IMR-90 (cell line): ENCODE measurements at regions not wholly inside any gene's neighbourhood (a gene's known extent, or its start where the extent isn't known, plus 50 kb on each side); places are given as distances from the start of the nearest gene placed in this dataset.

Source experiments
- ATAC-seq: fragments of 200-7000 bp; cut with Tn5 transposase; 2 replicates; pipeline ENCODE4 v1.9.1; 2020; ENCODE audit warnings: low read depth, mild to moderate bottlenecking, moderate library complexity
- BruUV-seq: library from RNA; stranded (reverse); fragments of 400-500 nt; replicated peaks from 2 replicates; lab custom pipeline; 2021; lab: Mats Ljungman, UMichigan
- CTCF ChIA-PET: fragments of 300-600 bp; formaldehyde crosslinking; extraction: SDS; loops from one replicate; lab custom pipeline; 2021; ENCODE audit warnings: antibody characterized with exemption; lab: Yijun Ruan, JAX
- POLR2A ChIA-PET: fragments of 300-600 bp; sonication (Branson Sonifier 250); formaldehyde crosslinking; loops from one replicate; lab custom pipeline; 2022; ENCODE audit warnings: antibody characterized with exemption; ENCODE audit not compliant: unreplicated experiment; lab: Charles Lee
- DNase-seq: peaks from one replicate; pipeline ENCODE4 v3.0.0; 2013
- H2AFZ ChIP-seq: replicated peaks from 2 replicates; pipeline ENCODE3; 2013; ENCODE audit warnings: low read length, mild to moderate bottlenecking; ENCODE audit not compliant: poor library complexity
- H2AK5ac ChIP-seq: 2 replicates; pipeline ENCODE4 v1.6.1; 2013; ENCODE audit warnings: low read depth, low read length, inconsistent platforms
- H2AK9ac ChIP-seq: replicated peaks from 2 replicates; pipeline ENCODE3; 2013; ENCODE audit warnings: mild to moderate bottlenecking, low read depth, low read length, moderate library complexity; ENCODE audit not compliant: poor library complexity
- H2BK120ac ChIP-seq: 2 replicates; pipeline ENCODE4 v1.6.1; 2013; ENCODE audit warnings: low read depth, low read length, inconsistent platforms
- H2BK15ac ChIP-seq: 3 replicates; pipeline ENCODE4 v1.6.1; 2013; ENCODE audit warnings: low read depth, low read length, inconsistent platforms
- H2BK20ac ChIP-seq: 2 replicates; pipeline ENCODE4 v1.6.1; 2013; ENCODE audit warnings: low read depth, mild to moderate bottlenecking, inconsistent platforms, low read length, moderate library complexity
- H2BK5ac ChIP-seq: 2 replicates; pipeline ENCODE4 v1.6.1; 2013; ENCODE audit warnings: mild to moderate bottlenecking, low read depth, low read length, inconsistent platforms; ENCODE audit not compliant: poor library complexity, severe bottlenecking
- H3K14ac ChIP-seq: replicated peaks from 2 replicates; pipeline ENCODE4 v1.6.1; 2013; ENCODE audit warnings: low read depth, low read length, inconsistent platforms
- H3K18ac ChIP-seq: 2 replicates; pipeline ENCODE4 v1.6.1; 2013; ENCODE audit warnings: low read depth, low read length, control low read depth
- H3K23ac ChIP-seq: 2 replicates; pipeline ENCODE4 v1.6.1; 2013; ENCODE audit warnings: low read depth, low read length, inconsistent platforms
- H3K27ac ChIP-seq: 2 replicates; pipeline ENCODE4 v1.5.1; 2013; ENCODE audit warnings: mild to moderate bottlenecking, control low read depth, low read length; ENCODE audit not compliant: insufficient read depth
- H3K27me3 ChIP-seq: 2 replicates; pipeline ENCODE4 v1.6.1; 2013; ENCODE audit warnings: low read length; ENCODE audit not compliant: control insufficient read depth, insufficient read depth
- H3K36me3 ChIP-seq: 2 replicates; pipeline ENCODE4 v1.6.1; 2013; ENCODE audit warnings: low read length, mixed read lengths; ENCODE audit not compliant: control insufficient read depth, insufficient read depth
- H3K4ac ChIP-seq: 2 replicates; pipeline ENCODE4 v1.6.1; 2013; ENCODE audit warnings: low read depth, low read length, inconsistent platforms
- H3K4me1 ChIP-seq: 2 replicates; pipeline ENCODE4 v1.6.1; 2013; ENCODE audit warnings: low read length, mixed read lengths; ENCODE audit not compliant: control insufficient read depth, insufficient read depth
- H3K4me2 ChIP-seq: 2 replicates; pipeline ENCODE4 v1.6.1; 2013; ENCODE audit warnings: low read depth, mild to moderate bottlenecking, control low read depth, low read length, moderate library complexity
- H3K4me3 ChIP-seq: 2 replicates; pipeline ENCODE4 v1.5.1; 2013; ENCODE audit warnings: low read depth, mild to moderate bottlenecking, control low read depth, low read length, moderate library complexity; ENCODE audit not compliant: insufficient read depth
- H3K56ac ChIP-seq: 2 replicates; pipeline ENCODE4 v1.6.1; 2013; ENCODE audit warnings: low read length, inconsistent platforms; ENCODE audit not compliant: insufficient read depth; ENCODE audit errors: extremely low read depth
- H3K79me1 ChIP-seq, 2 experiments: 2 replicates each; pipeline ENCODE4 v1.6.1; 2013; ENCODE audit warnings: low read length in 2 of 2, inconsistent platforms in 1 of 2, low read depth in 1 of 2
- H3K9ac ChIP-seq: 2 replicates; pipeline ENCODE4 v1.6.1; 2013; ENCODE audit warnings: low read depth, low read length, control low read depth
- H3K9me1 ChIP-seq: 2 replicates; pipeline ENCODE4 v1.6.1; 2013; ENCODE audit warnings: low read length, inconsistent platforms; ENCODE audit not compliant: insufficient read depth
- H3K9me3 ChIP-seq: 2 replicates; pipeline ENCODE4 v1.6.1; 2013; ENCODE audit warnings: low read length; ENCODE audit not compliant: control insufficient read depth, insufficient read depth
- H4K20me1 ChIP-seq: 2 replicates; pipeline ENCODE4 v1.6.1; 2013; ENCODE audit warnings: low read length, inconsistent platforms; ENCODE audit not compliant: insufficient read depth
- H4K5ac ChIP-seq: 2 replicates; pipeline ENCODE4 v1.6.1; 2013; ENCODE audit warnings: mild to moderate bottlenecking, low read depth, low read length, control low read depth
- H4K8ac ChIP-seq, 2 experiments: 2 replicates each; pipeline ENCODE4 v1.6.1; 2013; ENCODE audit warnings: low read depth in 2 of 2, low read length in 2 of 2, control low read depth in 1 of 2, inconsistent platforms in 1 of 2
- H4K91ac ChIP-seq: 2 replicates; pipeline ENCODE4 v1.6.1; 2013; ENCODE audit warnings: low read depth, low read length, inconsistent platforms; ENCODE audit not compliant: insufficient read depth
- BHLHE40 ChIP-seq: fragments of 150-350 bp; IDR thresholded peaks from 2 replicates; pipeline ENCODE4 v1.6.1; 2016; ENCODE audit warnings: mild to moderate bottlenecking, low read depth, low read length
- CEBPB ChIP-seq: IDR thresholded peaks from 2 replicates; pipeline ENCODE4 v1.6.1; 2012; ENCODE audit warnings: low read depth, low read length, improper control_type of control experiment
- CHD1 ChIP-seq: IDR thresholded peaks from 2 replicates; pipeline ENCODE4 v1.6.1; 2012; ENCODE audit warnings: low read depth, low read length, improper control_type of control experiment
- ELK1 ChIP-seq: fragments of 150-350 bp; IDR thresholded peaks from 2 replicates; pipeline ENCODE4 v1.6.1; 2016; ENCODE audit warnings: low read depth, mild to moderate bottlenecking, low read length, moderate library complexity, borderline replicate concordance
- FOS ChIP-seq: fragments of 150-350 bp; IDR thresholded peaks from 2 replicates; pipeline ENCODE4 v1.6.1; 2016; ENCODE audit warnings: low read depth, low read length
- MAFK ChIP-seq: IDR thresholded peaks from 2 replicates; pipeline ENCODE4 v1.6.1; 2012; ENCODE audit warnings: low read depth, low read length, improper control_type of control experiment
- MAZ ChIP-seq: IDR thresholded peaks from 2 replicates; pipeline ENCODE4 v1.6.1; 2012; ENCODE audit warnings: low read depth, mild to moderate bottlenecking, low read length, improper control_type of control experiment, moderate library complexity, borderline replicate concordance
- NFE2L2 ChIP-seq: fragments of 150-350 bp; IDR thresholded peaks from 2 replicates; pipeline ENCODE4 v1.6.1; 2016; ENCODE audit warnings: low read depth, mild to moderate bottlenecking, low read length
- POLR2A ChIP-seq: IDR thresholded peaks from 2 replicates; pipeline ENCODE4 v1.6.1; 2012; ENCODE audit warnings: mild to moderate bottlenecking, low read depth, low read length
- RCOR1 ChIP-seq: IDR thresholded peaks from 2 replicates; pipeline ENCODE4 v1.6.1; 2012; ENCODE audit warnings: mild to moderate bottlenecking, low read length, improper control_type of control experiment; ENCODE audit not compliant: insufficient replicate concordance
- RFX5 ChIP-seq: IDR thresholded peaks from 2 replicates; pipeline ENCODE4 v1.8.0; 2012; ENCODE audit warnings: low read depth, mild to moderate bottlenecking, low read length, moderate library complexity
- SMC3 ChIP-seq: fragments of 150-350 bp; IDR thresholded peaks from 2 replicates; pipeline ENCODE4 v1.6.1; 2016; ENCODE audit warnings: low read depth, mild to moderate bottlenecking, antibody characterized with exemption, low read length, moderate library complexity
- USF2 ChIP-seq: fragments of 150-350 bp; IDR thresholded peaks from 2 replicates; pipeline ENCODE4 v1.6.1; 2017; ENCODE audit warnings: mild to moderate bottlenecking, antibody characterized with exemption, low read length, low read depth
- WGBS, 2 experiments: methylation state at CpG; one replicate each; pipeline versions ENCODE4 v1.1.5 to v1.1.7; 2013; ENCODE audit warnings: missing lambda C conversion rate in 2 of 2; ENCODE audit not compliant: insufficient read length in 1 of 2; ENCODE audit errors: extremely low coverage in 2 of 2; 5-methylcytosine and 5-hydroxymethylcytosine counted together
- dilution Hi-C: fragments of 300-500 bp; cut with HindIII; formaldehyde crosslinking; loops from one replicate; pipeline ENCODE4 v1.14.3; 2018; ENCODE audit warnings: low sequenced_read_pairs; ENCODE audit not compliant: unreplicated experiment
- in situ Hi-C: fragments of 300-500 bp; cut with MboI; formaldehyde crosslinking; loops from 3 replicates; pipeline ENCODE4 v1.14.3; 2019; ENCODE audit warnings: low sequenced_read_pairs, inconsistent platforms, mixed read lengths
- intact Hi-C: fragments of 100-400 bp; cut with micrococcal nuclease; formaldehyde crosslinking; loops from 2 replicates; pipeline ENCODE4 v1.10.0; 2022
- TF ChIP-seq, protein P1 (sequence below): conservative IDR thresholded peaks from 2 replicates; pipeline ENCODE4 v1.5.1; 2012; ENCODE audit warnings: mild to moderate bottlenecking, low read depth, low read length, improper control_type of control experiment

- ChIA-PET CTCF (no interaction called here), POLR2A (no interaction called here)
- WGBS, 2 experiments: no CpG with 5 or more reads among the region's 1 CpG
Measured at GRCh38 chr18:64618390-64618789, 469.5 kb upstream of the LINC00305 start.

More at GRCh38 chr18:64618390-64618789, 469.5 kb upstream of the LINC00305 start:
- Histone ChIP-seq H2BK5ac (no peak overlapping the region), H2AFZ (no peak overlapping the region), H4K5ac (no peak overlapping the region), H4K20me1 (no peaks in the 10 kb centered on the region), H3K4me3 (no peak overlapping the region), H3K18ac (no peak overlapping the region), H3K36me3 (no peaks in the 10 kb centered on the region), H3K23ac (no peak overlapping the region), H3K4me1 (no peaks in the 10 kb centered on the region), H4K91ac (no peak overlapping the region), H3K56ac (no peak overlapping the region), H2BK120ac (no peak overlapping the region), H3K14ac (no peak overlapping the region), H4K8ac (no peak overlapping the region), H3K9me1 (no peaks in the 10 kb centered on the region), H2BK15ac (no peak overlapping the region), H3K9me3 (peaks cover 6% of the 10 kb centered on the region), H3K9ac (no peak overlapping the region), H3K27ac (no peak overlapping the region), H3K79me1 (no peaks in the 10 kb centered on the region), H2AK9ac (no peak overlapping the region), H3K4me2 (no peak overlapping the region), H3K27me3 (no peaks in the 10 kb centered on the region), H3K4ac (no peak overlapping the region), H2AK5ac (no peak overlapping the region), H2BK20ac (no peak overlapping the region)
- TF ChIP-seq NFE2L2 (no peak), MAZ (no peak), ELK1 (no peak), FOS (no peak), POLR2A (no peak), CEBPB (no peak), SMC3 (no peak), RCOR1 (no peak), CHD1 (no peak), MAFK (no peak), USF2 (no peak), RFX5 (no peak), BHLHE40 (no peak)
- TF ChIP-seq, protein P1, sequence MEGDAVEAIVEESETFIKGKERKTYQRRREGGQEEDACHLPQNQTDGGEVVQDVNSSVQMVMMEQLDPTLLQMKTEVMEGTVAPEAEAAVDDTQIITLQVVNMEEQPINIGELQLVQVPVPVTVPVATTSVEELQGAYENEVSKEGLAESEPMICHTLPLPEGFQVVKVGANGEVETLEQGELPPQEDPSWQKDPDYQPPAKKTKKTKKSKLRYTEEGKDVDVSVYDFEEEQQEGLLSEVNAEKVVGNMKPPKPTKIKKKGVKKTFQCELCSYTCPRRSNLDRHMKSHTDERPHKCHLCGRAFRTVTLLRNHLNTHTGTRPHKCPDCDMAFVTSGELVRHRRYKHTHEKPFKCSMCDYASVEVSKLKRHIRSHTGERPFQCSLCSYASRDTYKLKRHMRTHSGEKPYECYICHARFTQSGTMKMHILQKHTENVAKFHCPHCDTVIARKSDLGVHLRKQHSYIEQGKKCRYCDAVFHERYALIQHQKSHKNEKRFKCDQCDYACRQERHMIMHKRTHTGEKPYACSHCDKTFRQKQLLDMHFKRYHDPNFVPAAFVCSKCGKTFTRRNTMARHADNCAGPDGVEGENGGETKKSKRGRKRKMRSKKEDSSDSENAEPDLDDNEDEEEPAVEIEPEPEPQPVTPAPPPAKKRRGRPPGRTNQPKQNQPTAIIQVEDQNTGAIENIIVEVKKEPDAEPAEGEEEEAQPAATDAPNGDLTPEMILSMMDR: no peak
- intact Hi-C loops (no loop called here), in situ Hi-C loops (no loop called here), dilution Hi-C loops (no loop called here)
- no peak for ATAC-seq
- no peak for DNase-seq
- BruUV-seq: no TSS peak
